WTC11 (cell line): ENCODE measurements at regions not wholly inside any gene's neighbourhood (a gene's known extent, or its start where the extent isn't known, plus 50 kb on each side); places are given as distances from the start of the nearest gene placed in this dataset.
"Not testable (repeated sequence)": the region's sequence is repeated elsewhere in the genome, so short reads cannot be mapped to it uniquely, and the experiment has no call there.

Source experiments
- ATAC-seq: fragments of 200-7000 bp; cut with Tn5 transposase; 2 replicates; pipeline ENCODE4 v1.10.0; 2021; ENCODE audit warnings: mild to moderate bottlenecking, moderate library complexity
- CTCF ChIA-PET: fragments of 300-600 bp; sonication (Branson Sonifier 250); formaldehyde crosslinking; loops from one replicate; lab custom pipeline; 2021; ENCODE audit warnings: antibody characterized with exemption; lab: Charles Lee
- POLR2A ChIA-PET: fragments of 350-600 bp; sonication (Branson Sonifier 250); formaldehyde crosslinking; loops from one replicate; lab custom pipeline; 2021; ENCODE audit warnings: antibody characterized with exemption; lab: Charles Lee
- DNase-seq: peaks from one replicate; pipeline ENCODE4 v3.0.0; 2021; ENCODE audit warnings: low spot score
- H3K27ac Mint-ChIP-seq: 2 replicates; pipeline ENCODE4 v1.8.0; 2021; ENCODE audit warnings: mixed read lengths
- H3K27me3 Mint-ChIP-seq: 2 replicates; pipeline ENCODE4 v1.8.0; 2021; ENCODE audit warnings: low read depth, mild to moderate bottlenecking, moderate library complexity, mixed read lengths
- H3K36me3 Mint-ChIP-seq: 2 replicates; pipeline ENCODE4 v1.8.0; 2021; ENCODE audit warnings: mixed read lengths
- H3K4me1 Mint-ChIP-seq: 2 replicates; pipeline ENCODE4 v1.8.0; 2022; ENCODE audit warnings: mixed read lengths
- H3K4me3 Mint-ChIP-seq: 2 replicates; pipeline ENCODE4 v1.8.0; 2021; ENCODE audit warnings: mild to moderate bottlenecking, moderate library complexity, mixed read lengths
- H3K9me3 Mint-ChIP-seq: 2 replicates; pipeline ENCODE4 v1.8.0; 2021; ENCODE audit warnings: mixed read lengths
- AFF4 ChIP-seq: sonication (generic); formaldehyde crosslinking; IDR thresholded peaks from 2 replicates; pipeline ENCODE4 v1.8.1; 2023; ENCODE audit warnings: mild to moderate bottlenecking, missing genetic modification reagents, borderline replicate concordance
- ARID4B ChIP-seq: sonication (generic); formaldehyde crosslinking; IDR thresholded peaks from 2 replicates; pipeline ENCODE4 v1.8.0; 2023; ENCODE audit warnings: missing genetic modification reagents, mild to moderate bottlenecking, borderline replicate concordance
- E2F4 ChIP-seq: sonication (generic); formaldehyde crosslinking; IDR thresholded peaks from 2 replicates; pipeline ENCODE4 v1.8.1; 2022; ENCODE audit warnings: low read depth, mild to moderate bottlenecking, moderate library complexity, missing genetic modification reagents, borderline replicate concordance
- EMX1 ChIP-seq: fragments of 250-450 bp; sonication (Bioruptor Pico); IDR thresholded peaks from 2 replicates; pipeline ENCODE4 v1.8.0; 2021; ENCODE audit warnings: mild to moderate bottlenecking
- ERG ChIP-seq: fragments of 250-450 bp; sonication (Bioruptor Pico); IDR thresholded peaks from 2 replicates; pipeline ENCODE4 v1.8.0; 2021; ENCODE audit warnings: mild to moderate bottlenecking
- ETV6 ChIP-seq: sonication (generic); formaldehyde crosslinking; IDR thresholded peaks from 2 replicates; pipeline ENCODE4 v1.8.1; 2022; ENCODE audit warnings: mild to moderate bottlenecking, missing genetic modification reagents
- FOXP1 ChIP-seq: sonication (generic); formaldehyde crosslinking; IDR thresholded peaks from 2 replicates; pipeline ENCODE4 v1.8.0; 2022; ENCODE audit warnings: missing genetic modification reagents, mild to moderate bottlenecking, moderate library complexity, borderline replicate concordance
- MXD4 ChIP-seq: fragments of 250-450 bp; sonication (Bioruptor Pico); IDR thresholded peaks from 2 replicates; pipeline ENCODE4 v1.8.0; 2021; ENCODE audit warnings: mild to moderate bottlenecking, moderate library complexity, borderline replicate concordance
- MYBL2 ChIP-seq: sonication (generic); formaldehyde crosslinking; IDR thresholded peaks from 2 replicates; pipeline ENCODE4 v1.8.1; 2023; ENCODE audit warnings: mild to moderate bottlenecking, moderate library complexity, missing genetic modification reagents
- NFATC4 ChIP-seq: fragments of 250-450 bp; sonication (Bioruptor Pico); IDR thresholded peaks from 2 replicates; pipeline ENCODE4 v1.9.0; 2021; ENCODE audit warnings: mild to moderate bottlenecking
- NR2C2 ChIP-seq: sonication (generic); formaldehyde crosslinking; IDR thresholded peaks from 2 replicates; pipeline ENCODE4 v1.8.0; 2022; ENCODE audit warnings: mild to moderate bottlenecking, missing genetic modification reagents
- OVOL2 ChIP-seq: fragments of 250-450 bp; sonication (Bioruptor Pico); IDR thresholded peaks from 2 replicates; pipeline ENCODE4 v1.9.0; 2021; ENCODE audit warnings: mild to moderate bottlenecking, borderline replicate concordance
- ZBTB43 ChIP-seq: sonication (generic); formaldehyde crosslinking; IDR thresholded peaks from 2 replicates; pipeline ENCODE4 v1.8.1; 2023; ENCODE audit warnings: mild to moderate bottlenecking, missing genetic modification reagents
- ZNF121 ChIP-seq: sonication (generic); formaldehyde crosslinking; IDR thresholded peaks from 2 replicates; pipeline ENCODE4 v1.8.0; 2023; ENCODE audit warnings: missing genetic modification reagents
- ZSCAN18 ChIP-seq: fragments of 250-450 bp; sonication (Bioruptor Pico); IDR thresholded peaks from 2 replicates; pipeline ENCODE4 v2.1.2; 2022; ENCODE audit warnings: mild to moderate bottlenecking, moderate library complexity

GRCh38 chr2:167328808-167329207 lies 440.5 kb downstream of the XIRP2 start:
- POLR2A ChIA-PET, H3K27ac Mint-ChIP-seq, ATAC-seq, H3K27me3 Mint-ChIP-seq, H3K4me3 Mint-ChIP-seq, DNase-seq, CTCF ChIA-PET: not testable (repeated sequence)
- H3K36me3 Mint-ChIP-seq = peaks cover 15% of the 10 kb centered on the region
- H3K4me1 Mint-ChIP-seq = peaks cover 75% of the 10 kb centered on the region
- peak; percentile 58; the same call in 1 of the 2 replicates for TF ChIP-seq ZNF121 (CRISPR knock-in tag)
- TF ChIP-seq, all 79 proteins: peak for 1; not testable (repeated sequence) for 78
- H3K9me3 Mint-ChIP-seq = peaks cover 21% of the 10 kb centered on the region

GRCh38 chr2:167322795-167323194 lies 434.5 kb downstream of the XIRP2 start:
- DNase-seq (no peak), ATAC-seq (no peak)
- Mint-ChIP-seq H3K4me1 (peaks cover 27% of the 10 kb centered on the region), H3K27ac (no peak overlapping the region), H3K9me3 (peaks cover 26% of the 10 kb centered on the region), H3K4me3 (no peak overlapping the region), H3K27me3 (no peaks in the 10 kb centered on the region), H3K36me3 (peaks cover 29% of the 10 kb centered on the region)
- ChIA-PET CTCF (no interaction called here), POLR2A (no interaction called here)
- TF ChIP-seq ZSCAN18 (CRISPR knock-in tag) (no peak), ZNF121 (CRISPR knock-in tag) (no peak), EMX1 (CRISPR knock-in tag) (no peak), E2F4 (CRISPR knock-in tag) (no peak), FOXP1 (CRISPR knock-in tag) (no peak), NR2C2 (CRISPR knock-in tag) (no peak), ZBTB43 (CRISPR knock-in tag) (no peak), ARID4B (CRISPR knock-in tag) (no peak), ERG (CRISPR knock-in tag) (no peak), MXD4 (no peak), MYBL2 (CRISPR knock-in tag) (no peak)

- Mint-ChIP-seq H3K9me3 (peaks cover 38% of the 10 kb centered on the region), H3K4me1 (peaks cover 6% of the 10 kb centered on the region)
- TF ChIP-seq AFF4 (CRISPR knock-in tag) = no peak
- TF ChIP-seq MYBL2 (CRISPR knock-in tag) = no peak
- no peak for TF ChIP-seq NFATC4
- TF ChIP-seq OVOL2 (CRISPR knock-in tag) = no peak
- no peak for TF ChIP-seq ETV6 (CRISPR knock-in tag)
These were observed 430.3 kb downstream of the XIRP2 start for GRCh38 chr2:167318581-167318980.

More at GRCh38 chr2:167318581-167318980, 430.3 kb downstream of the XIRP2 start:
- ChIA-PET POLR2A (no interaction called here), CTCF (interaction anchor here (0.7 kb wide), 1 partner anchor 15 kb away, joined by 3 read pairs; no protein-coding TSS in a partner anchor)
- no peak overlapping the region for H3K4me3 Mint-ChIP-seq
- DNase-seq = no peak
- no peak overlapping the region for H3K27ac Mint-ChIP-seq
- no peaks in the 10 kb centered on the region for H3K27me3 Mint-ChIP-seq
- no peak for ATAC-seq
- peaks cover 47% of the 10 kb centered on the region for H3K36me3 Mint-ChIP-seq
